Progenitor cell of endocrine pancreas (in vitro differentiated cells): ENCODE measurements at regions not wholly inside any gene's neighbourhood (a gene's known extent, or its start where the extent isn't known, plus 50 kb on each side); places are given as distances from the start of the nearest gene placed in this dataset.

Experiments used
- DNase-seq: peaks from one replicate; pipeline ENCODE4 v3.0.0; 2021; ENCODE audit warnings: low spot score; ENCODE audit not compliant: unreplicated experiment
- H3K27ac Mint-ChIP-seq: 2 replicates; pipeline ENCODE4 v1.8.0; 2021; ENCODE audit warnings: mild to moderate bottlenecking, moderate library complexity, mixed read lengths
- H3K27me3 Mint-ChIP-seq: 2 replicates; pipeline ENCODE4 v1.8.0; 2021; ENCODE audit warnings: mixed read lengths
- H3K36me3 Mint-ChIP-seq: 2 replicates; pipeline ENCODE4 v1.8.0; 2022; ENCODE audit warnings: mixed read lengths; ENCODE audit not compliant: insufficient read depth
- H3K4me1 Mint-ChIP-seq: 2 replicates; pipeline ENCODE4 v1.8.0; 2021; ENCODE audit warnings: low read depth, mixed read lengths
- H3K4me3 Mint-ChIP-seq: 2 replicates; pipeline ENCODE4 v1.8.0; 2021; ENCODE audit warnings: low read depth, mild to moderate bottlenecking, moderate library complexity, mixed read lengths
- H3K9me3 Mint-ChIP-seq: 2 replicates; pipeline ENCODE4 v1.8.0; 2021; ENCODE audit warnings: low read depth, mixed read lengths
- TF ChIP-seq, protein P1 (sequence below): fragments of 200-600 bp; sonication (generic); IDR thresholded peaks from one replicate; pipeline ENCODE4 v1.5.0; 2021; ENCODE audit warnings: antibody characterized with exemption, mild to moderate bottlenecking; ENCODE audit not compliant: unreplicated experiment

DNA sequence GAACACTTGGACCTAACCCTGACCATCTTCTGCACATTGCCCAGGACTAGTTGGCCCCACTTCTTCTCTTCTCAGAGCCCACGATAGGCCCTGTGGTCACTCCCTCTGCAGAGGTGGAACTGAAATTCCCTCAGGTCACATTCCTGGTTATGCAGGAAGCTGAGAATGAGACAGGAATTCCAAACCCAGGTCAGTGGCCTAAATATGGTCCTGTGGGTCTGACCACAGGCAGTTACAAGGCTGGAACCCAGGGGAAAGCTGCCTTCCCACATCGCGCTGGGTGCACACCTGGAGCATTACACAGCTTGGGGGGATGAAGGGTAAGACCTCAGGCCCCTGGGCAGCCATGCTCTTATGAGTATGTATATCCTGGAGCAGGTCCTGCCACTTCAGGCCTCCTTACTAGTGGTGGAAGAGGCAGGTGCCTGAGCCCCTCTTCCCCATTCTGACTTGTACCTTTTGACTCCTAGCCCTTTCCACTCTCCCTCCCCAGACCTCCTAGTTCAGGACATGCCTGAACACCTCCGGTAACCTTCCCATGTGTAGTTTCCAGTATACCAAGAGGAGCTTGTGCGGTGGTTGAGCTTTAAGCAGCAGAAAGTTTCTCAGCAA, 173.5 kb downstream of the ASMT start:
- TF ChIP-seq, protein P1, sequence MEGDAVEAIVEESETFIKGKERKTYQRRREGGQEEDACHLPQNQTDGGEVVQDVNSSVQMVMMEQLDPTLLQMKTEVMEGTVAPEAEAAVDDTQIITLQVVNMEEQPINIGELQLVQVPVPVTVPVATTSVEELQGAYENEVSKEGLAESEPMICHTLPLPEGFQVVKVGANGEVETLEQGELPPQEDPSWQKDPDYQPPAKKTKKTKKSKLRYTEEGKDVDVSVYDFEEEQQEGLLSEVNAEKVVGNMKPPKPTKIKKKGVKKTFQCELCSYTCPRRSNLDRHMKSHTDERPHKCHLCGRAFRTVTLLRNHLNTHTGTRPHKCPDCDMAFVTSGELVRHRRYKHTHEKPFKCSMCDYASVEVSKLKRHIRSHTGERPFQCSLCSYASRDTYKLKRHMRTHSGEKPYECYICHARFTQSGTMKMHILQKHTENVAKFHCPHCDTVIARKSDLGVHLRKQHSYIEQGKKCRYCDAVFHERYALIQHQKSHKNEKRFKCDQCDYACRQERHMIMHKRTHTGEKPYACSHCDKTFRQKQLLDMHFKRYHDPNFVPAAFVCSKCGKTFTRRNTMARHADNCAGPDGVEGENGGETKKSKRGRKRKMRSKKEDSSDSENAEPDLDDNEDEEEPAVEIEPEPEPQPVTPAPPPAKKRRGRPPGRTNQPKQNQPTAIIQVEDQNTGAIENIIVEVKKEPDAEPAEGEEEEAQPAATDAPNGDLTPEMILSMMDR: no peak
- no peaks in the 10 kb centered on the region for H3K27me3 Mint-ChIP-seq
- no peaks in the 10 kb centered on the region for H3K4me1 Mint-ChIP-seq
- no peak overlapping the region for H3K27ac Mint-ChIP-seq
- peaks cover 7% of the 10 kb centered on the region for H3K9me3 Mint-ChIP-seq
- no peak overlapping the region for H3K4me3 Mint-ChIP-seq
- DNase-seq: no peak
- H3K36me3 Mint-ChIP-seq: no peaks in the 10 kb centered on the region

DNA sequence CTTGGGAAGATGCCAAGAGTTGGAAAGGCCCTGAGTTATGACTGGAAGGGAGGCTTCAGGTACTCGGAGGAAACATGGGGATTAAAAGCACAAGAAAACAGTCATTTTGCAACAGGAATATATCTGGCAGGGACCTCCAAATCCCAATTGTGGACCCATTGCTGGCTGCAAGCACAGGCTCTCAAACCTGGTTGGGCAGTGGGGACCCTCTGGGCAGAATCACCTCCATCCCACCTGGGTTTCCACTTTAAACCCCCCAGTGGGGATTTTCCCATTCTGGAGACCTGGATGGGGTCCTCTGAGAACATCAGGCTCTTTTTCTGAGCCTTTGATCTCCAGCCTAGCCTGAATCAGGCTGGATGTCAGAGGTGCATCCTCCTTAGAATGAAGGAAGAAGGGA, 177.8 kb downstream of the ASMT start:
- Mint-ChIP-seq H3K36me3 (no peaks in the 10 kb centered on the region), H3K9me3 (no peaks in the 10 kb centered on the region), H3K27me3 (no peaks in the 10 kb centered on the region), H3K27ac (no peak overlapping the region), H3K4me1 (no peaks in the 10 kb centered on the region), H3K4me3 (no peak overlapping the region)
- no peak for DNase-seq
- TF ChIP-seq, protein P1: no peak

DNA sequence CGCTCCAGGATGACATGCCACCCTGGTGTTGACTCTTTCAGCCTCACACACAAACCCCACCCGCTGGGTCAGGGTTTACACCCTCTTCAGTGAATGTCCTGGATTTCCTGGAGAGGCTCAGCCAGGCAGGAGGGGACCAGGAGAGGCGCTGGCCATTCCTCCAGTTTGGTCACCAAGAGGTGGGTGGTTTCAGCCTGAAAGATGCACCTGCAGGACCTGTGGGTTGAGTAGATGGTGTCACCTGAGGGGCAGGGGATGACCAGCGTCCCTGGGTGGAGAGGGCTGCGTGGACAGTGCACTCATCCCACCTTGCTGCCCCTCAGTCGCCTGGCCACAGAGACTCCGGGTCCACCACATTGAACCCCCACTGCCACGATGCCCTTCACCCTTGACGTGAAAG, 179.7 kb downstream of the ASMT start:
- Mint-ChIP-seq H3K4me3 (no peak overlapping the region), H3K9me3 (no peaks in the 10 kb centered on the region), H3K4me1 (no peaks in the 10 kb centered on the region), H3K27ac (no peak overlapping the region), H3K36me3 (no peaks in the 10 kb centered on the region), H3K27me3 (no peaks in the 10 kb centered on the region)
- TF ChIP-seq, protein P1: no peak
- DNase-seq: no peak

DNA sequence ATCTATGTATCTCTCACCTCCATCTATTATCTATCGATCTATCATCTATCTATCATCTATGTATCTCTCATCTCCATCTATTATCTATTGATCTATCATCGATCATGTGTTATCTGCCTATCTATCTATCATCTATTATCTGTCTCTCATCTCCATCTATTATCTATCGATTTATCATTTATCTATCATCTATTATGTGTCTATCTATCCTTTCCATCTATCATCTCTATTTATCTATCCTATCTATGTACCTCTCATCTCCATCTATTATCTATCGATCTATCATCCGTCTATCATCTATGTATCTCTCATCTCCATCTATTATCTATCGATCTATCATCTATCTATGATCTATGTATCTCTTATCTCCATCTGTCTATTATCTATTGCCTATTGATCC, 188.1 kb downstream of the ASMT start:
- Mint-ChIP-seq H3K9me3 (no peaks in the 10 kb centered on the region), H3K4me3 (no peak overlapping the region), H3K4me1 (peaks cover 8% of the 10 kb centered on the region), H3K27ac (no peak overlapping the region), H3K27me3 (no peaks in the 10 kb centered on the region), H3K36me3 (no peaks in the 10 kb centered on the region)
- TF ChIP-seq, protein P1: no peak
- DNase-seq: no peak

DNA sequence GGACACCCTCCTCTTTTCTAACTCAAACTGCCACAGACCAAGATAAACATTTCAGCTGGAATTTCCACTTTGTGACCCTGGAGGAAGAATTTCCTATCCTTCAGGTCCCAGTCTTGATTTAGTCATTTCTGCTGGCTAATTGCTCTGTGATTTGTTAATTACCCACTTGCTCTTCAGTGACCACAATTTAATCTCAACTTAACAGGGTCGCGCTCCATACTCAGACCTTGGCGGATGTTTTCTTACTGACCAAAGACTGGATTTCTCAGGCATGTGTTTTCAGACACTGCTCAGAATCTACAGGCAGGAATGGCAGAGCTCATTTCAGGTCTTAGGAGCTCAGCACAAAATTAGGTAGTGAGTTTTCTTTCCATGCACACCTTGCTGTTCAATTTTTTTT, 188.9 kb downstream of the ASMT start:
- TF ChIP-seq, protein P1: no peak
- no peak for DNase-seq
- Mint-ChIP-seq H3K27ac (no peak overlapping the region), H3K9me3 (no peaks in the 10 kb centered on the region), H3K36me3 (no peaks in the 10 kb centered on the region), H3K4me1 (peaks cover 8% of the 10 kb centered on the region), H3K4me3 (no peak overlapping the region), H3K27me3 (no peaks in the 10 kb centered on the region)
